ENCODE measurements at regions not wholly inside any gene's neighbourhood (a gene's known extent, or its start where the extent isn't known, plus 50 kb on each side); places are given as distances from the start of the nearest gene placed in this dataset.

DNA sequence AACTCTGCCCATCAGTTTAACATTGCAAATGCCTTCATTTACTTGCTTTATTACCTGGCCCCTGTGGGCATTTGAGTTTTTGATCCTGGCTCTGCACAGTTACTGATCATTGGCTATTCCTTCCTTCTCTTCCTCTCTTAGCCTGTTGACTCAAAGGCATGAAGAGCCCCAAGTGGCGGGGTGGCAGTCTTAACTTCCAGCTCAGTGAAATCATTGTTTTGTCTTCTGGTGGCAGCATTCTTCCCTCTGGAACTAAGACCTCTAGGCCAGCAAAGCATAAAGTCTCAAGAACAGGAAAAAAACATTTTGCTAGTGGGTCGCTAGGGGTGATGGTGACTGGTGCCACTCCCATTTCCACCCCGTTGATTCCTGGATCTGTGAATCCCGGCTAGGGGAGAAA is 52.3 kb upstream of the MRTFB start:
- no peak for DNase-seq (ENCODE audit: low spot score)
- Histone ChIP-seq H3K9me3 (no peaks in the 10 kb centered on the region), H3K4me3 (no peak overlapping the region), H3K27ac (no peak overlapping the region), H3K4me1 (peaks cover 0 to 29% of the 10 kb centered on the region in 2 donors), H3K36me3 (no peaks in the 10 kb centered on the region), H3K27me3 (no peaks in the 10 kb centered on the region)
- TF ChIP-seq, protein P1, sequence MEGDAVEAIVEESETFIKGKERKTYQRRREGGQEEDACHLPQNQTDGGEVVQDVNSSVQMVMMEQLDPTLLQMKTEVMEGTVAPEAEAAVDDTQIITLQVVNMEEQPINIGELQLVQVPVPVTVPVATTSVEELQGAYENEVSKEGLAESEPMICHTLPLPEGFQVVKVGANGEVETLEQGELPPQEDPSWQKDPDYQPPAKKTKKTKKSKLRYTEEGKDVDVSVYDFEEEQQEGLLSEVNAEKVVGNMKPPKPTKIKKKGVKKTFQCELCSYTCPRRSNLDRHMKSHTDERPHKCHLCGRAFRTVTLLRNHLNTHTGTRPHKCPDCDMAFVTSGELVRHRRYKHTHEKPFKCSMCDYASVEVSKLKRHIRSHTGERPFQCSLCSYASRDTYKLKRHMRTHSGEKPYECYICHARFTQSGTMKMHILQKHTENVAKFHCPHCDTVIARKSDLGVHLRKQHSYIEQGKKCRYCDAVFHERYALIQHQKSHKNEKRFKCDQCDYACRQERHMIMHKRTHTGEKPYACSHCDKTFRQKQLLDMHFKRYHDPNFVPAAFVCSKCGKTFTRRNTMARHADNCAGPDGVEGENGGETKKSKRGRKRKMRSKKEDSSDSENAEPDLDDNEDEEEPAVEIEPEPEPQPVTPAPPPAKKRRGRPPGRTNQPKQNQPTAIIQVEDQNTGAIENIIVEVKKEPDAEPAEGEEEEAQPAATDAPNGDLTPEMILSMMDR (IDR thresholded peaks at IDR 0.05), result no peak

DNA sequence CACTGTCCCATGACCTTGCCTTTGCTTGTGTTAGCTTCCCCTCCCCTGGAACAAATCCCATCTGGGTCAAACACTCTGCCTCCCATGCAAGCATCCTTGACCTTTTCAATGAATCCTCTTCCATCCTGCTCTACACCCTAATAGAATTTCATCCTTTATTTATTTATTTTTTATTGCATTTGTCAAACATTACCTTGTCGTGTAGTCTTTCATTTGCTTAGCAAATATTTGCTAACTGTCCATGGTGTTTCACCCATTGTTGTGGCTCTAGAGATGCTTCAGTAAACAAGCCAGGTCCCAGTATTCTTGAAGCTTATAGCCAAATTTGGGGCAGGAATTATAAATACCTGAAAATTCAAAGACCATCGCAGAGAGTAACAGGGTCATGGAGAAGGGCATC is 51.0 kb upstream of the MRTFB start:
- H3K27ac ChIP-seq, result no peak overlapping the region
- H3K4me1 ChIP-seq, result peaks cover 0 to 23% of the 10 kb centered on the region in 2 donors
- TF ChIP-seq, protein P1 (IDR thresholded peaks at IDR 0.05), result no peak
- H3K9me3 ChIP-seq, result no peaks in the 10 kb centered on the region
- no peaks in the 10 kb centered on the region for H3K27me3 ChIP-seq
- no peak for DNase-seq (ENCODE audit: low spot score)
- no peaks in the 10 kb centered on the region for H3K36me3 ChIP-seq
- no peak overlapping the region for H3K4me3 ChIP-seq

Data from right atrium auricular region (tissue), 2 donors.